HCT116 (cell line): ENCODE measurements at regions not wholly inside any gene's neighbourhood (a gene's known extent, or its start where the extent isn't known, plus 50 kb on each side); places are given as distances from the start of the nearest gene placed in this dataset.

Experiments
- ATAC-seq: fragments of 200-7000 bp; cut with Tn5 transposase; 2 replicates; pipeline ENCODE4 v1.9.1; 2020; ENCODE audit warnings: mild to moderate bottlenecking, moderate library complexity
- BruUV-seq: library from RNA; stranded (reverse); fragments of 400-500 nt; replicated peaks from 2 replicates; lab custom pipeline; 2021; lab: Mats Ljungman, UMichigan
- CTCF ChIA-PET: fragments of 300-600 bp; sonication (Branson Sonifier 250); formaldehyde crosslinking; loops from one replicate; lab custom pipeline; 2021; ENCODE audit warnings: antibody characterized with exemption; lab: Charles Lee
- POLR2A ChIA-PET: fragments of 300-600, 350-600 bp; sonication (Branson Sonifier 250); formaldehyde crosslinking; loops from one replicate; lab custom pipeline; 2021; ENCODE audit warnings: antibody characterized with exemption; lab: Charles Lee
- RAD21 ChIA-PET, 2 experiments: fragments of 300-600 bp; sonication (Branson Sonifier 250); formaldehyde crosslinking; loops; one replicate each; lab custom pipeline; 2023; ENCODE audit warnings: low total read pairs in 2 of 2; ENCODE audit not compliant: uncharacterized antibody in 2 of 2, unreplicated experiment in 2 of 2, low non-redundant PET in 1 of 2; lab: Charles Lee
- DNase-seq: peaks from one replicate; pipeline ENCODE4 v3.0.0-alpha.2; 2010; ENCODE audit warnings: low read depth, low spot score
- H2AFZ ChIP-seq: fragments of 200-600 bp; shearing (Covaris generic), sonication (generic); 2 replicates; pipeline ENCODE4 v1.6.1; 2017; ENCODE audit warnings: low read depth, mixed run types, mixed read lengths, antibody characterized with exemption, low read length; ENCODE audit not compliant: poor library complexity, severe bottlenecking
- H3K27ac ChIP-seq: 2 replicates; pipeline ENCODE4 v1.5.1; 2012; ENCODE audit warnings: low read depth, low read length
- H3K27me3 ChIP-seq: fragments of 200-600 bp; sonication (generic); 2 replicates; pipeline ENCODE4 v1.6.1; 2016; ENCODE audit warnings: mixed run types, low read length, mixed read lengths; ENCODE audit not compliant: insufficient read depth
- H3K36me3 ChIP-seq, 2 experiments: fragments of 200-500 bp in 1 of 2; fragments of 200-600 bp in 1 of 2; sonication (Bioruptor generic) in 1 of 2; sonication (generic) in 1 of 2; 2 replicates each; pipeline versions ENCODE4 v1.5.1 to v1.6.1; 2014 to 2016; ENCODE audit warnings: low read length in 2 of 2, inconsistent platforms in 1 of 2, mixed read lengths in 1 of 2, mixed run types in 1 of 2; ENCODE audit not compliant: insufficient read depth in 2 of 2, control insufficient read depth in 1 of 2
- H3K4me1 ChIP-seq, 2 experiments: fragments of 200-600 bp in 1 of 2; sonication (generic) in 1 of 2; 2 replicates each; pipeline versions ENCODE4 v1.5.1 to v1.6.1; 2012 to 2017; ENCODE audit warnings: low read length in 2 of 2, inconsistent platforms in 1 of 2, mild to moderate bottlenecking in 1 of 2, mixed read lengths in 1 of 2, mixed run types in 1 of 2, moderate library complexity in 1 of 2; ENCODE audit not compliant: insufficient read depth in 2 of 2, control insufficient read depth in 1 of 2
- H3K4me2 ChIP-seq: fragments of 200-600 bp; sonication (generic); 2 replicates; pipeline ENCODE4 v1.6.1; 2017; ENCODE audit warnings: mixed run types, low read length, mixed read lengths
- H3K4me3 ChIP-seq, 2 experiments: fragments of 200-600 bp in 1 of 2; sonication (generic) in 1 of 2; replicated peaks in 1 of 2; 2 replicates each; pipeline ENCODE4 v1.5.1; 2011 to 2016; ENCODE audit warnings: low read length in 2 of 2, control low read depth in 1 of 2, low read depth in 1 of 2, mild to moderate bottlenecking in 1 of 2, mixed read lengths in 1 of 2, mixed run types in 1 of 2
- H3K79me2 ChIP-seq: fragments of 200-600 bp; sonication (generic); 2 replicates; pipeline ENCODE4 v1.6.1; 2017; ENCODE audit warnings: mild to moderate bottlenecking, mixed run types, low read length, moderate library complexity, mixed read lengths; ENCODE audit not compliant: insufficient read depth
- H3K9ac ChIP-seq: fragments of 200-600 bp; sonication (generic); 2 replicates; pipeline ENCODE4 v1.6.1; 2016; ENCODE audit warnings: low read length, mixed read lengths
- H3K9me2 ChIP-seq: fragments of 200-600 bp; sonication (generic), shearing (Covaris generic); 2 replicates; pipeline ENCODE4 v1.6.1; 2017; ENCODE audit warnings: mixed run types, mild to moderate bottlenecking, moderate library complexity; ENCODE audit not compliant: insufficient read depth
- H3K9me3 ChIP-seq, 2 experiments: fragments of 200-500 bp in 1 of 2; fragments of 200-600 bp in 1 of 2; sonication (Bioruptor generic) in 1 of 2; sonication (generic) in 1 of 2; 2 replicates each; pipeline ENCODE4 v1.6.1; 2014 to 2017; ENCODE audit warnings: low read length in 2 of 2, mixed read lengths in 2 of 2, inconsistent platforms in 1 of 2, low read depth in 1 of 2, mild to moderate bottlenecking in 1 of 2, mixed run types in 1 of 2, moderate library complexity in 1 of 2; ENCODE audit not compliant: control insufficient read depth in 1 of 2, insufficient read depth in 1 of 2
- H4K20me1 ChIP-seq: fragments of 200-600 bp; sonication (generic), shearing (Covaris generic); 2 replicates; pipeline ENCODE4 v1.6.1; 2017; ENCODE audit warnings: mixed run types, mild to moderate bottlenecking, moderate library complexity; ENCODE audit not compliant: insufficient read depth
- ATF3 ChIP-seq: IDR thresholded peaks from 2 replicates; pipeline ENCODE4 v1.6.1; 2012
- EZH2 ChIP-seq: fragments of 200-600 bp; sonication (generic); IDR thresholded peaks from 2 replicates; pipeline ENCODE4 v1.6.1; 2017; ENCODE audit warnings: antibody characterized with exemption, mixed run types
- JUND ChIP-seq: IDR thresholded peaks from 2 replicates; pipeline ENCODE4 v1.6.1; 2012
- POLR2A ChIP-seq: IDR thresholded peaks from 2 replicates; pipeline ENCODE4 v1.7.0; 2011; ENCODE audit warnings: borderline replicate concordance; ENCODE audit not compliant: insufficient read depth, insufficient read length; ENCODE audit errors: extremely low read depth
- SP1 ChIP-seq: IDR thresholded peaks from 2 replicates; pipeline ENCODE4 v1.6.1; 2012; ENCODE audit warnings: low read depth
- TCF7L2 ChIP-seq: IDR thresholded peaks from 2 replicates; pipeline ENCODE4 v1.7.0; 2011; ENCODE audit warnings: borderline replicate concordance, inconsistent platforms; ENCODE audit not compliant: insufficient read depth, insufficient read length; ENCODE audit errors: extremely low read depth
- YY1 ChIP-seq: IDR thresholded peaks from 2 replicates; pipeline ENCODE4 v1.6.1; 2011; ENCODE audit warnings: low read length, low read depth, moderate library complexity, mild to moderate bottlenecking; ENCODE audit not compliant: insufficient replicate concordance; ENCODE audit errors: extremely low read depth
- ZBTB33 ChIP-seq: IDR thresholded peaks from 2 replicates; pipeline ENCODE4 v1.6.1; 2011; ENCODE audit warnings: mild to moderate bottlenecking, low read length, moderate library complexity; ENCODE audit not compliant: insufficient replicate concordance; ENCODE audit errors: extremely low read depth
- ZNF274 ChIP-seq: fragments of 200-500 bp; sonication (Bioruptor generic); IDR thresholded peaks from 2 replicates; pipeline ENCODE4 v1.6.1; 2014; ENCODE audit warnings: mild to moderate bottlenecking, low read depth, low read length, inconsistent platforms
- intact Hi-C: fragments of 100-400 bp; cut with micrococcal nuclease; formaldehyde crosslinking; loops from 2 replicates; pipeline ENCODE4 v1.10.0; 2022

GRCh38 chr6:134376785-134377184 is 58.9 kb upstream of the SGK1 start:
- no TSS peak for BruUV-seq
- DNase-seq (no peak), ATAC-seq (no peak)
- no peak overlapping the region for H2AFZ ChIP-seq
- intact Hi-C loops = no loop called here
- RAD21 ChIA-PET = no interaction called here
- H3K4me3 ChIP-seq = no peak overlapping the region
- no peaks in the 10 kb centered on the region for H4K20me1 ChIP-seq
- no peak overlapping the region for H3K27ac ChIP-seq
- CTCF ChIA-PET = no interaction called here
- no peaks in the 10 kb centered on the region for H3K27me3 ChIP-seq
- H3K9me2 ChIP-seq = no peaks in the 10 kb centered on the region
- TF ChIP-seq TCF7L2 (no peak), YY1 (no peak), POLR2A (no peak), JUND (no peak), ATF3 (no peak), SP1 (no peak), ZBTB33 (no peak)
- H3K9me3 ChIP-seq = no peaks in the 10 kb centered on the region
- peaks cover 10 to 17% of the 10 kb centered on the region in 2 experiments; a peak in 3 of 4 replicates for H3K4me1 ChIP-seq
- H3K4me2 ChIP-seq = no peak overlapping the region
- no peaks in the 10 kb centered on the region for H3K79me2 ChIP-seq
- POLR2A ChIA-PET = no interaction called here
- H3K9ac ChIP-seq = no peak overlapping the region
- no peaks in the 10 kb centered on the region for H3K36me3 ChIP-seq

- intact Hi-C loops = no loop called here
- DNase-seq (no peak), ATAC-seq (no peak)
- no peaks in the 10 kb centered on the region for H3K9me2 ChIP-seq
- TF ChIP-seq ZNF274 = no peak
- no peak for TF ChIP-seq EZH2
- H3K27me3 ChIP-seq = no peaks in the 10 kb centered on the region
- BruUV-seq = no TSS peak
- H3K9me3 ChIP-seq = no peaks in the 10 kb centered on the region
- ChIA-PET POLR2A (no interaction called here), RAD21 (no interaction called here), CTCF (no interaction called here)
- H3K4me1 ChIP-seq = peaks cover 10 to 17% of the 10 kb centered on the region in 2 experiments; a peak in 3 of 4 replicates
- H3K79me2 ChIP-seq = no peaks in the 10 kb centered on the region
- H3K36me3 ChIP-seq = no peaks in the 10 kb centered on the region
- H4K20me1 ChIP-seq = no peaks in the 10 kb centered on the region
- H2AFZ ChIP-seq = no peak overlapping the region
- no peak overlapping the region for H3K4me2 ChIP-seq
- H3K27ac ChIP-seq = no peak overlapping the region
- H3K9ac ChIP-seq = no peak overlapping the region
- no peak overlapping the region for H3K4me3 ChIP-seq
Observed at GRCh38 chr6:134375220-134375580, 57.3 kb upstream of the SGK1 start.
